ENCODE measurements at regions not wholly inside any gene's neighbourhood (a gene's known extent, or its start where the extent isn't known, plus 50 kb on each side); places are given as distances from the start of the nearest gene placed in this dataset.

DNA sequence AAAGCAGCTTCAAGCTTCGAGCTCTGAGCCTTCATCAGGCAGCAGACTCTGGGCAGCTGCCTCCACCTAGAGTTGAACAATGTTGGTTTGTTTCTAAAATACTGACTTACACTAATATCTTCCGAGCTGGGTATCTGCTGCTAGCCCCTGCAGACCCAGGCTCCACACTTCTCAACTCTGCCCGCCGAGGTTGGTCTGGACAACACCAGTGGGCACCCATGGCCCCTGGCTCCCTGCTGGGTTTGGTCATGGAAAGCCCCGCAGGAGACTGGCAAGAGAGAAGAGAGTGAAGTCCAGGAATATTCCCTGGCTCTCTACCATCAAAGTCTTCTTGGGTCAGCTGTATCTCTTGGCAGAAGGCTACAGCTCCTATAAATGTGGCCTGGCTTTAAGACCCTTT lies 214.2 kb upstream of the TMEM132C start:
- Mint-ChIP-seq H3K36me3 (ENCODE audit: insufficient read depth, unreplicated experiment) (no peaks in the 10 kb centered on the region), H3K9me3 (ENCODE audit: unreplicated experiment) (peaks cover 23% of the 10 kb centered on the region), H3K27ac (ENCODE audit: low read depth, unreplicated experiment) (no peak overlapping the region), H3K4me3 (ENCODE audit: unreplicated experiment) (no peak overlapping the region), H3K27me3 (ENCODE audit: insufficient read depth, unreplicated experiment) (no peaks in the 10 kb centered on the region), H3K4me1 (ENCODE audit: insufficient read depth, unreplicated experiment) (no peaks in the 10 kb centered on the region)
- CTCF ChIA-PET = no interaction called here
- intact Hi-C loops (cut with micrococcal nuclease) = no loop called here
- TF ChIP-seq, protein P1, sequence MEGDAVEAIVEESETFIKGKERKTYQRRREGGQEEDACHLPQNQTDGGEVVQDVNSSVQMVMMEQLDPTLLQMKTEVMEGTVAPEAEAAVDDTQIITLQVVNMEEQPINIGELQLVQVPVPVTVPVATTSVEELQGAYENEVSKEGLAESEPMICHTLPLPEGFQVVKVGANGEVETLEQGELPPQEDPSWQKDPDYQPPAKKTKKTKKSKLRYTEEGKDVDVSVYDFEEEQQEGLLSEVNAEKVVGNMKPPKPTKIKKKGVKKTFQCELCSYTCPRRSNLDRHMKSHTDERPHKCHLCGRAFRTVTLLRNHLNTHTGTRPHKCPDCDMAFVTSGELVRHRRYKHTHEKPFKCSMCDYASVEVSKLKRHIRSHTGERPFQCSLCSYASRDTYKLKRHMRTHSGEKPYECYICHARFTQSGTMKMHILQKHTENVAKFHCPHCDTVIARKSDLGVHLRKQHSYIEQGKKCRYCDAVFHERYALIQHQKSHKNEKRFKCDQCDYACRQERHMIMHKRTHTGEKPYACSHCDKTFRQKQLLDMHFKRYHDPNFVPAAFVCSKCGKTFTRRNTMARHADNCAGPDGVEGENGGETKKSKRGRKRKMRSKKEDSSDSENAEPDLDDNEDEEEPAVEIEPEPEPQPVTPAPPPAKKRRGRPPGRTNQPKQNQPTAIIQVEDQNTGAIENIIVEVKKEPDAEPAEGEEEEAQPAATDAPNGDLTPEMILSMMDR (IDR thresholded peaks at IDR 0.05; ENCODE audit: unreplicated experiment) = no peak
- POLR2A ChIA-PET = no interaction called here
- no peak for DNase-seq (ENCODE audit: unreplicated experiment)
- BruUV-seq (replicated peaks) = no TSS peak

DNA sequence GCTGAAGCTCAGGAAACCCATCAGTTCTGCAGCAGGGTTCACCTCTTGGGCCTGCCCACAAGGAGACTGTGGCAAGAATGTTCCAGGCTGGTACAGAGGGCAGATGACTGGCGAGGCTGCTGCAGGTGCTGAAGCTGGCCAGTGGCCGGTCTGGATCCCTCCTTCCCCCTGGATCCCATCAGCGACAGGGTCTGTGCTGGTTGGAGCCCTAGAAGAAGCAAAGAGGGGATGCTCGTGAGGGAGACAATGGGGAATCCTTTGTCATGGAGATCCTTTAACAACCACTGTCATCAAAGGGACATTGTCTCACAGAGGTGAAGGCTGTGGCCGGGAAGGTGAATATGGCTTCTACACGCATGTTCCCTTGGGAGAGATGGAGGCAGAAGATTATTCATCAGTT lies 211.4 kb upstream of the TMEM132C start:
- POLR2A ChIA-PET = no interaction called here
- Mint-ChIP-seq H3K27me3 (ENCODE audit: insufficient read depth, unreplicated experiment) (no peaks in the 10 kb centered on the region), H3K4me1 (ENCODE audit: insufficient read depth, unreplicated experiment) (no peaks in the 10 kb centered on the region), H3K36me3 (ENCODE audit: insufficient read depth, unreplicated experiment) (no peaks in the 10 kb centered on the region), H3K4me3 (ENCODE audit: unreplicated experiment) (no peak overlapping the region), H3K27ac (ENCODE audit: low read depth, unreplicated experiment) (no peak overlapping the region), H3K9me3 (ENCODE audit: unreplicated experiment) (peaks cover 9% of the 10 kb centered on the region)
- DNase-seq (ENCODE audit: unreplicated experiment) = no peak
- intact Hi-C loops (cut with micrococcal nuclease) = no loop called here
- TF ChIP-seq, protein P1 (IDR thresholded peaks at IDR 0.05; ENCODE audit: unreplicated experiment) = no peak
- no TSS peak for BruUV-seq (replicated peaks)
- CTCF ChIA-PET = interaction anchor here (0.6 kb wide), 1 partner anchor 816 kb away, joined by 3 read pairs; no protein-coding TSS in a partner anchor

GRCh38 chr12:128056136-128056801 lies 210.7 kb upstream of the TMEM132C start:
- intact Hi-C loops (cut with micrococcal nuclease) = no loop called here
- Mint-ChIP-seq H3K4me3 (ENCODE audit: unreplicated experiment) (no peak overlapping the region), H3K36me3 (ENCODE audit: insufficient read depth, unreplicated experiment) (no peaks in the 10 kb centered on the region), H3K4me1 (ENCODE audit: insufficient read depth, unreplicated experiment) (no peaks in the 10 kb centered on the region), H3K27ac (ENCODE audit: low read depth, unreplicated experiment) (no peak overlapping the region), H3K9me3 (ENCODE audit: unreplicated experiment) (peaks cover 8% of the 10 kb centered on the region), H3K27me3 (ENCODE audit: insufficient read depth, unreplicated experiment) (no peaks in the 10 kb centered on the region)
- no peak for DNase-seq (ENCODE audit: unreplicated experiment)
- BruUV-seq (replicated peaks) = no TSS peak
- TF ChIP-seq, protein P1 (IDR thresholded peaks at IDR 0.05; ENCODE audit: unreplicated experiment) = no peak
- ChIA-PET CTCF (no interaction called here), POLR2A (interaction anchor here (0.6 kb wide), 1 partner anchor 57 kb away, joined by 3 read pairs; no protein-coding TSS in a partner anchor)

GRCh38 chr12:128057586-128057985 lies 209.4 kb upstream of the TMEM132C start:
- no peak overlapping the region for H3K27ac Mint-ChIP-seq (ENCODE audit: low read depth, unreplicated experiment)
- H3K4me1 Mint-ChIP-seq (ENCODE audit: insufficient read depth, unreplicated experiment) = no peaks in the 10 kb centered on the region
- TF ChIP-seq, protein P1 (IDR thresholded peaks at IDR 0.05; ENCODE audit: unreplicated experiment) = no peak
- CTCF ChIA-PET = no interaction called here
- no TSS peak for BruUV-seq (replicated peaks)
- intact Hi-C loops (cut with micrococcal nuclease) = no loop called here
- H3K36me3 Mint-ChIP-seq (ENCODE audit: insufficient read depth, unreplicated experiment) = no peaks in the 10 kb centered on the region
- H3K4me3 Mint-ChIP-seq (ENCODE audit: unreplicated experiment) = no peak overlapping the region
- POLR2A ChIA-PET = no interaction called here
- peaks cover 8% of the 10 kb centered on the region for H3K9me3 Mint-ChIP-seq (ENCODE audit: unreplicated experiment)
- H3K27me3 Mint-ChIP-seq (ENCODE audit: insufficient read depth, unreplicated experiment) = no peaks in the 10 kb centered on the region
- DNase-seq (ENCODE audit: unreplicated experiment) = no peak
